HG02571 (cell line): ENCODE measurements at regions not wholly inside any gene's neighbourhood (a gene's known extent, or its start where the extent isn't known, plus 50 kb on each side); places are given as distances from the start of the nearest gene placed in this dataset.
"Not testable (repeated sequence)": the region's sequence is repeated elsewhere in the genome, so short reads cannot be mapped to it uniquely, and the experiment has no call there.

Experiments
- ATAC-seq: cut with Tn5 transposase; IDR thresholded peaks from one replicate; pipeline ENCODE4 v1.9.1; 2021; ENCODE audit warnings: mild to moderate bottlenecking, moderate library complexity; ENCODE audit not compliant: unreplicated experiment

DNA sequence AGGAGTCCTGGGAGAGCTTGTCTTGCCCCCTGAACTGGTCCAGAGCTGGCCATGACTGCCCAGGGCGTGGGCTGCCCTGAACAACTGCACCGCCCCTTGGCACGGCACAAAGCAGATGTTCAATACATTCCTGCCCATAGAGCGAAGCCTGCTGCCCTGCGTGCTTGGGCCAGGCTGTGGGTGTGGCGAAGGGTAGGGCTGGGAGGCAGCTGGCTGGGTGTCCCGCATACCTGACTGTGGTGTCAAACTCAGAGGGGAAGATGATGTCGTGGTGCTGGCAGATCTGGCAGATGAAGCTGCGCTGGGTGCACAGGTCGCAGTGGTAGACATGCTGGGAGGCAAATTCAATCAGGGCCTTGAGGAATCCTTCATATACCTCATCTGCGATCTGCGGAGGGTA lies 124.2 kb upstream of the SMURF2 start:
- ATAC-seq: no peak

DNA sequence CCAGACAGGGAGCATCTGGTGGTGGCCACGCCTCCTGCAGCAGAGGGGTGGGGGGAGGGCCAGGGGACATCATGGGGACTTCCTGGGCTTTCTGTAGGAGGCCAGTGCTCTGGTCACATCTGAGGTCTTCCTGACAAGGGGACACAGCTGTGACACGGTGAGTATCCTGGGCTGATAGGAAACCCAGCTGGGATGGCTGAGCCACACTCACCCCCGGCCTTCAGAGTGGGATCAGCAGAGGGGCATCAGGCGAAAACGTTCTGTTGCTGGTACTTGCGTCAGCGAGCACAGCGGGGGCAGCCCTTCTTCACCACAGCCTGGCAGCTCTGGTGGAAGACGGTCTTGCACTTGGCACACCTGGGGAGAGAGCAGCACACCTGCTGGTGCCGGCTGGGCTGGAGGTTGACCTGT lies 122.9 kb upstream of the SMURF2 start:
- no peak for ATAC-seq

DNA sequence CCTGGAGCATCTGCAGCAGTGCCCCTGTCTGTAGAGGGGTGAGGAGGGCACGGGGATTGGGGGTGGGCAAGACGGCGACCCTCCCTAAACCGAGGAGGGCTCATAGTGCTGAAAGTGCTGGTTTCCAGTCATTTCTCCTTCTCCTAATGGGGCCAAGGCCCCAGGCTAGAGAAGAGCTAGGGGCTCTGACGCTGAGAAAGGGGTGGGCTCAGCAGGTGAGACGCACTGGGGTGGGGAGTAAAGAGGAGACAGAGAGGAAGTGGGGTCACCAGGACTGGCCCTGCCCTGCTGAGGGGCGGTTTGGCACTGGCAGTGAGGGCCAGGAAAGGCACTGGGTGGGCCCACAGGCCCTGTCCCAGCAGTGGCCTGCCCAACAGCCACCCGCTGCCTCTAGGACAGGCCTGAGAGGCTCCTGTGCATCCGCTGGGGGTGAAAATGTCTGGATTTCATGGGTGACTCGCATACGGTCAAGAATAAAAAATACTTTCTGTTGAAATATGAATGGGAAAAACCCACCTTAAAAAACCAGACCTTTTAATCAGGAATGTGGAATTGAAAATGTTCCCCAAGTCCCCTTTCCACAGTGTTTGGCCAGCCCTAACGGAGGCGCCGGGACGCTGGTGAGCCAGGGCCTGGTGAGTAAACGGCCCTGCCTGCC lies 122.4 kb upstream of the SMURF2 start:
- no peak for ATAC-seq

DNA sequence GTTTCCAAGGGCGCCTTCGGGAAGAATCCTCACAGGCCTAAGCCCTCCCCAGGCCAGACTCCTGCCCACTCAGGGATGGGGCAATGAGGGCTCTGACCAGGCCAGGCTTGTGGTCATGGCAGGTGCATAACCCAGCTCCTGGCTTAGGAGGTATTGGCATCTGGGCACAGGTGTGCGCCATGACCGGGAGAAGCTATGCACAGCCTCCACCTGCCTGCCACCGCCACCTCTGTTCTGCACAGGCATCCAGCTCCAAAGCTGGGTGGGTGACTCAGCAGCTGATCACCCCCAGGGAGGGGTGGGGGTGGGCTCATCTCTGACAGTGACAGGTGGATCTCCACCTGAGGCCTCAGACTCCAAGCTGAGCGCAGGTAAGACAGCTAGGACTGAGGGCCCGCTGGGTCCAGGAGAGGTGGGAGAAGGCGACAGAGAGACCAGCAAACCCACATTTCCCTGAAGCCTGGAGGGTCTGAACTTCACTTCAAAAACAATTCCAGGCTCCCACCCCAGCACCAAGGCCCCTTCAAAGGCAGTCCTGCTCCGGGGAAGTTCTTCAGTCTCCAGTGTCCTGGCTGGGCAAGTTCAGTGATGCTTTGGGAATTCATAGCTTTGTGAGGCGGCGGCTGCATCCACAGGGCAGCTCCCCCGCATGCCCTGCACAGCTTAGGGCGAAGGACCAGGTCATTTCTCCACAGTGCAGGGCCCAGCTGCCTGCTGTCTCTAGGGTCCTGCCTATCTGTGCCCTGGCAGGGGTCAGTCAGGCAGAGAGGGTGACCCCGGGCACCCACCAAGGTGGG lies 121.6 kb upstream of the SMURF2 start:
- ATAC-seq: no peak

DNA sequence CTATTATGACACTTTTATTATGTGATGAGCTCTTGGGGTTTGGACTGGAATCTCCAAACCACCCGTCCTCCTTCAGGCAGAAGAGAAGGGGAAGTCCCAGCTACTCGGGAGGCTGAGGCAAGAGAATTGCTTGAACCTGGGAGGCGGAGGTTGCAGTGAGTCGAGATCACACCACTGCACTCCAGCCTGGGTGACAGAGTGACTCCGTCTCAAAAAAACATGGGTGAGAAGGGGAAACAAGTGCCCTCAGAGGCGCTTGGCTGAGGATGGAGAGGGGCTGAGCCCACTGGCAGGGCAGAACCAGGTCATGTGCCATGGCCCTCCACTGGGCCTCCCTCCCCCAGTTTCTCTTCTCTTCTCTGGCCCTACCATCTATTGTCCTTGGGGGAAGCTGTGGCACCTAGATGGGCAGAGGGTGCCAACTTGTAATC lies 120.9 kb upstream of the SMURF2 start:
- ATAC-seq: no peak

DNA sequence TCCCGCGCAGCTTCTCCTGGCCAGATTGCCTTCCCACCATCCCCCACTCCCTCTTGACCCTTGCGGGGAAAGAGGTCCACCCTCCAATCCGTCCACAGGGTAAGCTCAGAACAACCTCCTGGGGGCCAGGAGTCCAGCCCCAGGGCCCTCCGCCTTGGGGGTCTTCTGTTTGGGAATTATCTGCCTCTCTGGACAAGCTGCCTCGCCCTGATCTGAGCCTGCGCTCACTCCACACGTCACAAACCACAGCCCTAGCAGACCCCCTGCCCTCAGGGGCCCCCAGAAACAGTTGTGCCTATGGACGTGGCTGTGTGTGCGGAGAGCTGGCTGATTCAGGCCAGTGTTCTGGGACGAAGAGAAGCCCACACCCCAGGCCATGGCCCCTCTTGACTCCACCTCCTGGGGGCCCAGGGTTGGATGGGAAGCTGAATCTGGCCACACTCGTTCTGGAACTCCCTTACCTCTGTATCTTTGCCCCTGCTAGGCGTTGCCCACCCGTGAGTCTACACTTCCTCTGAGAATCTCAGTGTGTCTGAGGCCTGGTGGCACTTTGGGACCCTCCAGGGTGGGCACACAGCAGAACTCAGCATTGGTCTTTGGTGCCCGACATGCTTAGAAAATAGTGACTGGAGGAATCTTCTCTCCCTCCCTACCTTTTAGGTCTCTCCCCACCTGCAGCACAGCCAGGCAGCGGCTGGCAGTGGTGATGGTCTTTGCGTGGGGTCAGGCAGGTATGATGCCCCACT lies 119.9 kb upstream of the SMURF2 start:
- ATAC-seq: no peak

DNA sequence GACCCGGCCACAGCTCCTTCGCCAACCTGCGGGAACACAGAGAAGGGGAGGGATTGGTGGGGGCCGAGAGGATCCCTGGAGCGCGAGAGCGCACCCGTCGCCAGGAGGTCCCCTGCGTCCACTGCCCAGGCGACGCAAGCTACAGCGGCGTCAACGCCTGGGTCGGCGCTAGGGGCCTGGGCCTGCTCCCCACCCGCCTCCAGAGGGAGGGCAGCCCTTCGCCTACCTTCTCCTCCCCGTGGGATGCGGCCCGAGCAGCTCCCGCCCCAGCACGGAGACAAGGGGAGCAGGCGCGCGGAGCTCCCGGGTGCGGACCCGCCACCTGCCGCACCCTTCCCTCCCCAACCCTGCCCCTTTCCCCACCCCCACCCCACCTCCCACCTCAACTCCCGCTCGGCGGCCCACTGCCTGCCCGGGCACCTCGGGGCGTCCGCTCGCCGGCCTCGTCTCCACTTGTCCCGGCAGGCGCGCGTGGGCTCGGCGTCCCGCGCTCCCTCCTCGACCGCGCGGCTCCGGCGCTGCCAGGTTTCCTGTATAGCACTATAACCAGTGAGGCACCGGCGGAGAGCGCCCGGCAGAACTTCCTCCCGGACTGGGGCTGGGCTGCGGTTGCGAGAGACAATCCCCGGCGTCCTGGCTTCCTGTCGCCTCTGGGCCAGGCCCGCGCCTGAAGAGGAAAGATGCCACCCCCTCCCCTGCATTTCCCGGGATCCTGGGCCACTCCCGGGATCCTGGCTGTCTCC lies 119.1 kb upstream of the SMURF2 start:
- no peak for ATAC-seq

DNA sequence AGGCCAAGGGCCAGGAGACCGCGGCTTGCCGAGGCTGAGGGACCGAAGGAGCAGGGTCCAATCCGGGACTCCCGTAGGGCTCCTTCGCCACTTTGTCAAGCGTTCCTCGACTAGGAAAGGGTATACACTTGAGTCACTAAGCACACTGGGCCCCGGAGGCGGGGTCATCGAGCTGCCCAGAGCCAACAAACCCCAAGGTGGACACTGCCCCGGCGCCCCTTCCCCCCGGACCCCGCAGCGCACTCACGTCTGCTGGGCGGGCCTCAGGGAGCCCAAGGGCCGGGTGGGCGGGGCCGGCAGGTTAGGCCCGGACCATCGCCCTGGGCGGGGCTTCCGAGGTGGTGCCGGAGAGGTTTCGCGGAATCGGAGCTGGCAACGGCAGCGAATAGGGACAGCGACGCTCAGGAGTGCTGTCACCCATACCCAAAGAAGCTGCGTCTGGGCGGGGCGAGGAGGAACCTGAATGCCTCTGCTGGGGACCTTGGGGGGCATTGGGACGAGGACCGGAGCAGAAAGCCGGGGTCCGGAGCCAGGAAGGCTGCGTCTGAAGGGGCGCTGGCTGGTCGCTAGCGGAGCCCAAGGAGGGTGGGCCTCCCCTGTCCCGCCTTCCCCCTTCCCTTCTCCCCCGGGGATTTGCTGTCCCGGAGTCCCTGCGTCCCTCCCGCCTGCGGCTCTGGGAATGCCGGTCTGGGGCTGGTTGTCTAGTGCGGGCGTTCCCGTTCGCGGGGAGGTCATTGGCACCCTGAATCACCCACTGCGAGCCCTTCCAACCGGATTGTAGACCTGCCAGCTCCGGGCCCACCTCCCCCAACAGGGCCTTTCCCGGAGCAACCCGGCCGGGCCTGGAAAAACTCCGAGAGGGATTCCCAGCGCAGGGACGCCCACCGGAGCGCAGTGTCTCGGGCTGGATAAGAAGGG lies 118.2 kb upstream of the SMURF2 start:
- ATAC-seq: no peak

DNA sequence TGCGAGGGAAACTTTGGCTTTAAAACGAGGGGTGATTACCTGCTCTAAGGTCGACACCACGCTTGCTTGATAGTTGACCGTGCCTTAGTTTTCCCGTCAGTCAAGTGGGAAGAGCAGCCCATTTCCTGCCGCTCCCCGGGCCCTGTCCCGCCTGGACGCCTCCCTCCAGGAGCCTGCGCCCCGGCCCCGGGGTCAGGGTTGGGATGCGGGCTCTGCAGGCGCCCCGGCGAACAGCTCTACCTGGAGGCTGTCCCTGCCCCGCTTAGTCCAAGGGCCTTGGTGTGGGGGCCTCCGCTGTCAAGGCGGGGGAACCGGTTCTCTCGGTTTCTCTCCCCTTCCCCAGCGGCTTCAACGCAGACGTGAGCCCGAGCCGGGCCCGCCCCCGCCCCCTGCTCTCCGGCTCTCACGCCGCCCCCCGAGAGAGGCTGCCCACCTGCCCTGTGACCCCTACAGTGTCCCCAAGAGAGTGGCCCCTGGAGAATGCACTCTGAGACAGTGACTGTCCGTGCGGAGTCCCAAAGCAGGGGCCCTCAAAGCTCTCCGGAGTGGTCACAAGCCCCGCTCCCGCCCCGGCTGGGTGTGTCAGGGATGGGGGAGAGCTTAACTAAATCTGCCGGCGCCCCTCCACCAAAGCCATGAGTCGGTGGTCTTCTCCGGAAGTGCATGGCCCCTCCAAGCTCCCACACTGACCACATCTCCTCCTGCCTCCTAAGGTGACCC lies 117.4 kb upstream of the SMURF2 start:
- ATAC-seq: no peak

DNA sequence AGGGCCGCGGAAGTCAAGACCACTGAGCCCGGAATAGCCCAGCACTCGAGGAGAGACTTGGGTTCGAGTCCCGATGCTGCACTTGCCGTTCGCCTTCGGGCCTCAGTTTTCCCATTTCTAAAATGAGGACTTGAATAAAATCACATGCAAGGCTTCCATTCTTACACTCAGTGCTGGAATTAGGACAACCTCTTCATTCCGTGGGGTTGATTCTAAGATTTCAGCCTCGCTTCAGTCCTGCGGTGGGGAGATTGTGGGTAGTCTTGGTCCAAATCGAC lies 116.9 kb upstream of the SMURF2 start:
- not testable (repeated sequence) for ATAC-seq

DNA sequence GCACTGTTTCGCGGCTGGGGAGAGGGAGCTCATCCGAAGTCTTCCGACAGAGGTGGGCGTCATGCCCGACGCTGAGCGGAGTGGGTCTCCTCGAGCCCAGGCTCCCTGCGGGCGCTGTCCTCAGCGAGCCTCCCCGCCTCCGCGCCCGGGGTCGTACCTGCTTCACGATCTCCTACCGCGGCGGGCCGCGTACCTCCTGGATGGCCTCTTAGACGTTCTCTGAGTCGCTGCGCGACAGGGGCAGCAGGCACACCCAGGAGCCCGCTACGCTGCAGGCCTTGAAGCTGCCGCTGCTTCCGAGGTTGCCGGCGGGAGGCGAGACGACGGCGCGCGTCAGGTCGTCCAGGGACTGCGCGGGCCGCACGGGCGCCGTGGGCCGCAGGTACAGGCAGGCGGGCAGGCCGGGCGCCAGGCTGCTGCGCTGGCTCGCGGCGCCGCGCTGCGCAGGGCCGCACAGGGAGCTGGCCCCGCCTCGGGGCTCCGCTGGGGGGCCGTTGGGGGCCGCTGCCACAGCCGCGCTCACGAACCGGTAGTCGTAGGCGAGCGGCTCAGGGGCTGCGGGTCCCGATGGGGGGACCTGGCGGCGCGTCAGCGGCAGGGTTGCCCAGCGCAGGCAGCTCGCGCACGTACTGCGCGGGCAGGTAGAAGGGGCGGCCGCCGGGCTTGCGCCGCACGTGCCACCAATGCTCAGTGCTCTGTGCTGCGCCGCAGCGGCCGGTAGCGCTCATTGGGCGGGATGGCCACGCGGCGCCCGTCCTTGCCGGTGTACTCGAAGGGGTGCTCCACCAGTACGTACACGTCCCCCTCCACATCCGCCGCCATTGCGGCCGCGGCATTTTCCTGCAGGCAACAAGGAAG lies 116.4 kb upstream of the SMURF2 start:
- no peak for ATAC-seq

DNA sequence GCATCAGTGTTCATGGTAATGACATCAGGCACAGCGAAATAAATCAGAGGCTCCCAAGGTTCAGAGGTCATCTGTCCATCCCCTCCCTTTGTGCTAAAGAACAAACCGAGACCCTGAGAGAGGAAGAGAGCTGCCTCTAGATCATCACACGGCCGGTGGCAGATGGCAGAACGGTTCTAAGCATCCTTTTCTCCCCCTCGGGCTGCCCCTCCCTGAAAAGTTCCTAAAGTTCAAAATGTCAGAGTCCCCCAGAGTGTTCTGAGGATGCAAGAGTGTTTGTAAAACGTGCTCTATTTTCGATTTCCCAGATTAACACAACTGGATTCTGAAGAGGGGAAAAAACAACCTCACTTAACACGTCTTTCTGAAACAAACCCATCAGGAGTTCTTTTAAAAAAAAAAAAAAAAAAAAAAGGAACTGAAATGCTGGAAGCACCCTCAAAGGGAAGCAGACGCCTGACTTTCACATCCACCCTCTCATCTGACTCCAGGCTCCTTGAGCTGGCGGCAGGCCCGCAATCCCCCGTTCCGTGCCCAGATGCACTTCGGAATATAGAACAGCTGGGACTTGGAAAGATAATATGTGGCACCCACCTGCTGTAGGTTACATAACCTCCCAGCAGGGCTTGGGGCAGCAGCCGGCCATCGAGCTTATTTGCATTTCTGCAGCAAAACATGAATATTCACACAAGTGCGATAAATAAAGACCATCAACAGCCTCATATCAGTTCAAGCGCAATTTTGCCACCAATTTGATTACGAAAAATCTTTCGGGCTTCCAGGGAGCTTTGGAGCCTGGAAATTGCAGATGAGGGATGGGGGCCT lies 115.5 kb upstream of the SMURF2 start:
- ATAC-seq: no peak

DNA sequence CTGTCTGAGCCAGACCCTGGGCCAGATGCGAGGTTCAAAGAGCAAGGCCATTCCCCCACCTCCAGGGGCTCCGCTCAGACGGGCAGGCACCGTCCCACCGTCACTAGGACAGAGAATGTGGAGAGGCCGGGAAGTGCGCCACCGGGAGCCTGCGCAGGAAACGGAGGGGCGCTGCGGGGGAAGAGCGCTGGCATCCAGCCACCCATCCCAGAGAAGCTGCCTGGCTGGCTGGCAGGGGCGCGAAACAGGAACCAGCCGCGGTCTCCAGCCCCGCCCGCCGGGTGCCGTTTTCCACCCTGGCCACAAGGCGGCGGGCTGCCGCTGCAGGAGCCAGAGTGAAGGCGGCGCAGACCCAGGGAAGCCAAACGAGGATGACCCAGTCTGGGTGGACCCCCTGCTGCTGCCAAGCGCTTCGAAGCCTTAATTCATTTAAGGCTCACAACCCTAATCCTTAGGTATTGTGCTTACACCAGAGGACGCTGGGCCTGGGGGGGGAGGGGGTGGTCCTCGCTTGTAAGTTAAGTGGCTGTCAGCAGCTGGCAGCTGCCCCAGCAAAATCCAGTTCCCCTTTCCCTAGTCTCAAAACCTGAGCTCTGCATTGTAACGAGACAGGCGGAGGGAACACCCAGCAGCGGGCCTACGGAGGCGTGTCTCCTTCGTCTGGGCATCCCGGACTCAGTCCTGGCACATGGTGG lies 114.8 kb upstream of the SMURF2 start:
- ATAC-seq: peak; percentile 47

DNA sequence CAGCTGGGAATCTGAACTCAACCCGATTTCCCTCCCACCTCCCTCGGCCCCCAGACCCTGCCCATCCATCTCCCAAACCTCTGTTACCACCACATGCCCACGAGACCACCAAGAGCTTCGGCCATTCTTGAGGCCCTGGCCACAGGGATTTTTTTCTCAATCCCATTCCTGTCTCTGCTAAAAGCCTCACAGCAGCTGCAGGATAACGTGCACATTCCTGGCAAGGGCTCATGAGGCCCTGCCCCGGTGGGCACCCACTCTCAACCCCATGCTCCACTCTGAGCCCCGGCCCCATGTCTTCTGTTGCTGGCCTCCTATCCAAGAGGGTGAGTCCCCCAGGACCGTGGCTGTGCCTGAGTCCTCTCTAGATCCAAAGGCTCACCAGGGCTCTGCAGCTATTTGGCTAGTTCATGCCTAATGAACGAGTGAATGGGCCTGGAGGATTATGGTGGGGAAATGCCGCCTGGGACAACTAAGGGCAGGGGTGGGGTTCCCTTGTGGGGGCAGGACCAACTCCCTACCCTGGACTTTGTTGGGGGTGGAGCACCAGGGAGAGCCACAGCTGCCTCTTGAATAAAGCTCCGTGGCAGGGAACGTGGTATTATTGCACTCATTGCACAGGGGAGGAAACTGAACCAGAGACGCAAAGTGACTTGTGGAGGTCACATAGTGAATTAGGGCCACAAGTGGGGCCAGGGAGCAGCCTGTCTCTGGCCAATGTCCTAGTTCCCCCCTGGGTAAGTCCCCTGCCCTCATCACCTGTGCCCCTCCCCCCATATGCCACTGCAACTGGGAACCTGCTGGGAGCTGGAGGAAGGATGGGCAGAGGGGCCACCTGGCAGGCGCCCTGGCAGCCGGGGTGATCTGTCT lies 113.8 kb upstream of the SMURF2 start:
- no peak for ATAC-seq

DNA sequence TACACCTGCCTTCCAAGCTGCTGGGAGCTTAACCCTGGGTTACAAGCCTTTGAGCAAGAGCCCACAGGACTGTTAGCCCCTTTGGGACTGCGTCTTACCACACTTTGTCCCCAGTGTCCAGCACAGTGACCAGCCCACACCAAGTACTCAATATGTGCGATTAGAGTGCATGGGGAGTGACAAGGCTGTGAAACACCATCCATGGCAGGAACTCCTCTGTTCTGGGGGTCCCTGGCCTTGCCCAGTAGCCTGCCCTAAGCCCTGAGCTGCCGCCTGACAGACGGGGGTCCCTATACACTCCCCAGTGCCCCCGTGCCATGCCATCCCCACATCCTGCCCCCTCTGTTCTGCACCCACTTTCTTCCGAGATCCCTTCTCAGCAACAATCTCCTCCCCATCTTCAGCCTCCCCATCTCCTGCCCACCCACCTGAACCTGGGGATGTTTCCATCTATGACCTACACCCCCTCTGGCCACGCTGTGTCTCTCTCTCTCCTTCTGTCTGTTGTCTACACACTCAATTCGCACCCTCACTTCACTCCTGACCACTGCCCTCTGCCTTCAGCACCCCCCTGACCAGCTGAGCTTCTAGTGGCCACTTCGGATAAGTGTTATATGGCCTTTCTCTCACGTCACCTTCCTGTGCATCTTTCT lies 112.9 kb upstream of the SMURF2 start:
- ATAC-seq: no peak
